GM12873 (cell line): ENCODE measurements at regions not wholly inside any gene's neighbourhood (a gene's known extent, or its start where the extent isn't known, plus 50 kb on each side); places are given as distances from the start of the nearest gene placed in this dataset.

ENCODE experiments used
- CTCF ChIP-seq: IDR thresholded peaks from 2 replicates; pipeline ENCODE4 v1.5.1; 2012; ENCODE audit warnings: low read depth, mild to moderate bottlenecking, moderate library complexity, low read length, control low read depth; ENCODE audit not compliant: insufficient read depth; ENCODE audit errors: missing control alignments

GRCh38 chrX:39721566-39722279 is 376.0 kb downstream of the BCOR start:
- no peak for TF ChIP-seq CTCF

- no peak for TF ChIP-seq CTCF
Measured at GRCh38 chrX:39724544-39724943, 373.2 kb downstream of the BCOR start.

- TF ChIP-seq CTCF, result no peak
Measured at GRCh38 chrX:39725114-39725513, 372.6 kb downstream of the BCOR start.

- no peak for TF ChIP-seq CTCF
Measured at GRCh38 chrX:39725928-39726619, 371.7 kb downstream of the BCOR start.

- no peak for TF ChIP-seq CTCF
Measured at GRCh38 chrX:39726771-39727170, 371.0 kb downstream of the BCOR start.

- TF ChIP-seq CTCF, result no peak
Measured at GRCh38 chrX:39728025-39728424, 369.7 kb downstream of the BCOR start.

GRCh38 chrX:39728852-39729598 is 368.7 kb downstream of the BCOR start:
- TF ChIP-seq CTCF, result no peak
